ENCODE measurements at regions not wholly inside any gene's neighbourhood (a gene's known extent, or its start where the extent isn't known, plus 50 kb on each side); places are given as distances from the start of the nearest gene placed in this dataset.

DNA sequence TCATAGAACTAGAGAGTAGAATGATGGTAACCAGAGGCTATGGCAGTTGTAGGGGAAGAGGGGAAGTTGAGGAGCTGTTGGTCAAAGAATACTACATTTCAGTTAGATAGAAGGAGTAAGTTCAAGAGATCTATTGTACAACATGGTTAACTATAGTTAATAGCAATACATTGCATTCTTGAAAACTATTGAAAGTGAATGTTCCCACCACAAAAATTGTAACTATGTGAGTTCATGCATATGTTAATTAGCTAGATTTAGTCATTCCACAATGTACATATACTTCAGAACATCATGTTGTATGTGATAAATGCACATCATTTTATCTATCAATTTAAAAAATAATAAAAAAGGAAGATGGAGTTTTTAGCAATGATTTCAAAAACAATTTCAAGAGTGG is 125.3 kb upstream of the IL15 start:
- TF ChIP-seq POLR2A (IDR thresholded peaks at IDR 0.05), result no peak
- TF ChIP-seq, protein P1, sequence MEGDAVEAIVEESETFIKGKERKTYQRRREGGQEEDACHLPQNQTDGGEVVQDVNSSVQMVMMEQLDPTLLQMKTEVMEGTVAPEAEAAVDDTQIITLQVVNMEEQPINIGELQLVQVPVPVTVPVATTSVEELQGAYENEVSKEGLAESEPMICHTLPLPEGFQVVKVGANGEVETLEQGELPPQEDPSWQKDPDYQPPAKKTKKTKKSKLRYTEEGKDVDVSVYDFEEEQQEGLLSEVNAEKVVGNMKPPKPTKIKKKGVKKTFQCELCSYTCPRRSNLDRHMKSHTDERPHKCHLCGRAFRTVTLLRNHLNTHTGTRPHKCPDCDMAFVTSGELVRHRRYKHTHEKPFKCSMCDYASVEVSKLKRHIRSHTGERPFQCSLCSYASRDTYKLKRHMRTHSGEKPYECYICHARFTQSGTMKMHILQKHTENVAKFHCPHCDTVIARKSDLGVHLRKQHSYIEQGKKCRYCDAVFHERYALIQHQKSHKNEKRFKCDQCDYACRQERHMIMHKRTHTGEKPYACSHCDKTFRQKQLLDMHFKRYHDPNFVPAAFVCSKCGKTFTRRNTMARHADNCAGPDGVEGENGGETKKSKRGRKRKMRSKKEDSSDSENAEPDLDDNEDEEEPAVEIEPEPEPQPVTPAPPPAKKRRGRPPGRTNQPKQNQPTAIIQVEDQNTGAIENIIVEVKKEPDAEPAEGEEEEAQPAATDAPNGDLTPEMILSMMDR (IDR thresholded peaks at IDR 0.05), result no peak

Measured in thyroid gland (tissue), 4 donors.